HG03520 (cell line): ENCODE measurements at regions not wholly inside any gene's neighbourhood (a gene's known extent, or its start where the extent isn't known, plus 50 kb on each side); places are given as distances from the start of the nearest gene placed in this dataset.
A peak's percentile ranks its signal among the peaks of the same experiment; 100 is the strongest.
"Not testable (repeated sequence)": the region's sequence is repeated elsewhere in the genome, so short reads cannot be mapped to it uniquely, and the experiment has no call there.

Experiments
- ATAC-seq: cut with Tn5 transposase; IDR thresholded peaks from one replicate; pipeline ENCODE4 v1.9.1; 2021; ENCODE audit warnings: mild to moderate bottlenecking, moderate library complexity; ENCODE audit not compliant: unreplicated experiment

GRCh38 chr12:29029484-29029883 is 119.6 kb upstream of the FAR2 start:
- ATAC-seq: not testable (repeated sequence)

- no peak for ATAC-seq
Measured at GRCh38 chr12:29030006-29030405, 119.1 kb upstream of the FAR2 start.

DNA sequence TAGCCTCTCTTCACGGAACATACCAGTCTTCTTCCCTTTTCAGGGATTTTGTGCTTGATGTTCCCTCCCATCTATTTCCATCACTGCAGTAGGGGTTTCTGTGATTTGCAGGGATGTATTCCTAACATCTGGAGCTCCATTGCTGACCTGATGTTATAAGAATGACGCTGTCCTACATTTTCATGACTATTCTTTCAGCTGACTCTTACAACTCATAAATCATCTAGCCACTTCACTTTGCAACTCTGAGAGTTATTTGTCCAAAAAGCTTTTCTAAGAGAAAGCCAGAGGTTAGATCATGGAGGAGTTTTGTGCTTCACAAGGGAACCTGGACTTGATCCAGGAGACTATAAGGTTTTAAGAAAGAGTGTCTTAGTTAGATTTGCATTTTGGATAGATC is 116.6 kb upstream of the FAR2 start:
- no peak for ATAC-seq

- no peak for ATAC-seq
Measured at GRCh38 chr12:29033519-29033918, 115.6 kb upstream of the FAR2 start.

GRCh38 chr12:29035112-29035511 is 114.0 kb upstream of the FAR2 start:
- no peak for ATAC-seq

GRCh38 chr12:29039013-29039412 is 110.1 kb upstream of the FAR2 start:
- ATAC-seq: no peak

- no peak for ATAC-seq
Measured at GRCh38 chr12:29041621-29042020, 107.5 kb upstream of the FAR2 start.

GRCh38 chr12:29043069-29043468 is 106.0 kb upstream of the FAR2 start:
- no peak for ATAC-seq

DNA sequence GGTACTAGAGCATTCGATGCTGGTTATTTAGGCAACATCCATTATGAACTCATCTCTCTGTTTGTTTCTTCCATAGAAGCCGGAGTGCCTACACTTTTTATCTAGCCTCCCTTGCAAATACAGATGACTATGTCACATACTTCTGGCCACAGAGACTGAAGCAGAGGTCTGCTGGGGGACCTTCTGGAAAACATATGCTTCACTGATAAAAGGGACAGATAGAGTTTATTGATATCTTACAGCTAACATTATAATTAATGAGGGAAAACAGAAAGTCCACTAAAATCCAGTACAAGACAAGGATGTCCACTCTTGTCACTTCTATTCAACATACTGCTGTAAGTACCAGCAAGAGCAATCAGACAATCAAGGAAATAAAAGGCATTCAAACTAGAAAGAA is 104.3 kb upstream of the FAR2 start:
- ATAC-seq: no peak

DNA sequence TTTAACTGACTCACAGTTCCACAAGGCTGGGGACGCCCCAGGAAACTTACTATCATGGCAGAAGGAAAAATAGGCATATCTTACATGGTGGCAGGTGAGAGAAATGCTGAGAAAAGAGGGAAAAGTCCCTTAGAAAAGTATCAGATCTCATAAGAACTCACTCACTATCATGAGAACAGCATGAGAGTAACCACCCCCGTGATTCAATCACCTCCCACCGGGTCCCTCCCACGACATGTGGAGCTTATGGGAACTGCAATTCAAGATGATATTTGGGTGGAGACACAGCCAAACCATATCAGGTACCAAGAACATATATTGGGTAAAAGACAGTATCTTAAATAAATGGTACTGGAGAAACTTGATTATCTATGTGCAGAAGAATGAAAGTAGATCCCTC is 100.3 kb upstream of the FAR2 start:
- ATAC-seq: no peak

DNA sequence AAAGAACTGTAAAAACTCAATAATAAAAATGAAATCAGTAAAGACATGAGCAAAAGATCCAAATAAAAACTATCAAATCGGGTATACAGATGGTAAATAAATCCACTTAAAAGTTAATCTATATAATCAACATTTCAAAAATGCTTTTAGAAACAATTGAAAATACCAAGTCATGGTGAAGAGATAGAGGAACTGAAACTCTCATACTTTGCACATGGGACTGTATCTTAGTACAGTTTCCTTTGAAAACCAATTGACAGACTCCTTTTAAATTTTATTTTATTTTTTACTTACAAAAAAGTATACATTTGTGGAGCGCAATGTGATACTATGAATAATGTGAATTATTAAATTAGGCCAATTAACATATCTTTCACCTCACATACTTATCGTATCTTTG is 98.6 kb upstream of the FAR2 start:
- ATAC-seq: peak; percentile 56

DNA sequence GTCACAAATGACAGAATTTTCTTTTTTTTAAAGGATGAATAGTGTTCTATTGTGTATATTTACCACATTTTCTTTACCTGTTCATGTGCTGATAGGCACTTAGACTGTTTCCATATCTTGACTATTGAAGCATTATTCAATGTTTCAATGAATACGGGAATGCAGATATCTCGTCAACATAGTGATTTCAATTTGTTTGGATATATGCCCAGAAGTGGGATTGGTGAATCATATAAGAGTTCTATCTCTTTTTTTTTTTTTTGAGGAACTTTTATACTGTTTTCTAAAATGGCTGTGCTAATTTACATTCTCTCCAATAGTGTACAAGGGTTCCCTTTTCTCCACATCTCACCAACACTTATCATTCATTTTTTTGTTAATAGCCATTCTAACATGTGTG is 97.9 kb upstream of the FAR2 start:
- no peak for ATAC-seq

DNA sequence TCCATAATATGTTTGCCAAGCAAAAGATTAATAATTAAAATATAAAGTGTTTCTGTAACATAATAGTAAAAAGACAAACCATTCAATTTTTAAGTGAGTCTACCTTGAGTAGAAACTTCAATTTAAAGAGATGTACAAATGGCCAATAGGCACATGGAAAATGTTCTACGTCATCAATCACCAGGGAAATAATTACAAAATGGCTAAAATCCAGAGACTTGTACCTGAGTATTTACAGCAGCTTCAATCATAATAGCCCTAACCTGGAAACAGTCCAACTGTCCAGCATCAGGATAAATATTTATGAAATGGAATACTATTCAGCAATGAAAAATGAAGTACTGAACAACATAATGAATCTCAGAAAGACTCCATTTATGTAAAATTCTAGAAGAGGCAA is 95.5 kb upstream of the FAR2 start:
- ATAC-seq: peak; percentile 86

DNA sequence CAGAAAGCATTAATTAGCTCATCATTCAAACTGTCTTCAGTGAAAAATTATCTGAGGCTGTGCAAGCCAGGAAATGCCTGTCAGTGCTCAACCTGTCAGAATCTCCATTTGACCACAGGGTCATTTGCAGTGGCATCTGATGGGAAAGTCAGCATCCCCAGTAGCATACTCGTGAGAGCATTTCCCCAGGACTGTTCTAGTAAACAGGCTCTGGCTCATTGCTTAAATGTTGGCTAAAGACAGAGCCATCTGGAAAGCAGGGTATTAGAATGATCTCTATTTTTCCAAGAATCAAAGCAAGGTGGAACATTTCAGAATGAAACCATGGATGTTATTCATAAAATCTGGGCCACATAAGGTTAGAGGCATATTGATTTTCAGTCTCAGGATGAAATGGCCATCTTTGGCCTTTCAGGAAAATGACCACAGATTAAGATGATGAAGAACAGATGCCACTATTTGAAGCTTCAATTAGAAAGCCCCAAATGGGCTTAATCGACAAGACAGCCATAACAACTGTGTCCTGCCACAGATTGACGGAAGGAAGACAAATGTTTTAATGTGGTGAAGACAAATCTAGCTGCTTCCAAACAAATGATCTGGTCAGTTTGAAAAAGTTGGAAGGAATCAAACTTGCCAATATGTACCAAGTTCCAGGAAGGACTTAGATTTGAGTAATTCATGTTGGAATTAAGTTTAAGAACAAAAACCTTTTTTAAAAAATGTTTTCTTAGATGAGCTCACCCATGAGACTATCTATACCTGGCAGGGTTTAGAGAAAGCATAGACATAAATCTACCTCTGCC is 94.0 kb upstream of the FAR2 start:
- ATAC-seq: no peak

DNA sequence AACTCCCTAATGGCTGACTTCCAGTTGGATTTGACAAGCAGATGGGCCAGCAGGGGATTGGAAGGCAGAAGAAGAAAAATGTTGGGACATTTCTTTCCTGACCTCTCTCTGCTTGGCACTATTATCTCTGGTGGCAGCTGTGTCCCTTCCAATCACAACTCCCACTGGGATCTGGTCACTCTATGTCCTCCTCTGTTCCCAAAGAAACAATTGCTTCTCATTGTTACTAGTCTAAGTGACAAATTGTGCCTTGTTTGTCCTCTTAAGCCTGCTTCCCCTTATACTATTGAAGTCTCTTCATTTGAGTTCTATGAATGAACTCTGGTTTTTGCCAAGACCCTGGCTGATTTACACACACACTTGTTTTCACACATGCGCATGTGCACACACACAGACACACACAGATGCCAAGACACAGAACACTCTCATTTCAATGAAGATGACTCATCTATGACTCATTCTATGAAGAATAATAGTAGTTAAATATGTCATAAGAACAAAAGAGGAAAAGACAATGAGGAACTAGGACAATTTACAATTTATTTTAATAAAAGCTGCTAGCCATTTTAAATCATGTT is 83.0 kb upstream of the FAR2 start:
- ATAC-seq: peak; percentile 71

DNA sequence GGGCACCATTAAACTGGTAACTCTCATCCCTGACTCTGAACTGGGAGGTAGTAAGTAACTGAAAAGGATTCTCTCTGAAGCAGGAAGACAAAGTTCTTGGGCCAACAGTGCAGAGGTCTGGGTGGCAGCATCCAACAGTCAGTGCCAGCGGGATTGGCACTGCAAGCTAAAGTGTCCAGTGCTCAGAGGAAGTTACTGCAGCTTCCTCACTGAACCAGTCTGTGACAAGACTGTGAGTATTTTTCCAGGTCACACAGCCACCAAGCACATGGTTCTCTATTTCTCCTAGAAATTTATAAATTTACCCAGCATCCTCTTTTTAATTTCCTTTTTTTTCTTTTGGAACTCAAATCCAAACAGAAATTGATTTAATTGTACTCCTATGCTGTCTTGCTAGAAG is 81.6 kb upstream of the FAR2 start:
- ATAC-seq: no peak

- ATAC-seq: no peak
Measured at GRCh38 chr12:29070309-29070708, 78.8 kb upstream of the FAR2 start.

DNA sequence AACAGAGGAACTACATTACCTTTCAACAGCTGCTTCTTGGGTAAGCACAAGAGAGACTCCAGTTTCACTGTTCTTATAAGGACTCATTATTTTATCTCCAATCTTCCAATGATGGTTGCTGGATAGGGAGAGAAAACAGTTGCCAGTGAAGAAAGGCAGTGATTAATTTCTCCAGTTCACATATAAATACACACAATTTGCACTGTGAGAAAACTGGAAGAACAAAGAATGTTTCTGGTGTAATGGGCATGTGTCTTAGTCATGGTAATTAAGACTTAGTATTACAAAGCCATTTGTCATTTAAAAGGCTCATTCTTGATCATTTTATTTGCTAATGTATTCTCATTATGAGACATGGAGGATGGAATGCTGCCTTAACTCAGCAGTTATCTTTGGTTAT is 78.0 kb upstream of the FAR2 start:
- ATAC-seq: no peak

- ATAC-seq: no peak
Measured at GRCh38 chr12:29072631-29073030, 76.4 kb upstream of the FAR2 start.

DNA sequence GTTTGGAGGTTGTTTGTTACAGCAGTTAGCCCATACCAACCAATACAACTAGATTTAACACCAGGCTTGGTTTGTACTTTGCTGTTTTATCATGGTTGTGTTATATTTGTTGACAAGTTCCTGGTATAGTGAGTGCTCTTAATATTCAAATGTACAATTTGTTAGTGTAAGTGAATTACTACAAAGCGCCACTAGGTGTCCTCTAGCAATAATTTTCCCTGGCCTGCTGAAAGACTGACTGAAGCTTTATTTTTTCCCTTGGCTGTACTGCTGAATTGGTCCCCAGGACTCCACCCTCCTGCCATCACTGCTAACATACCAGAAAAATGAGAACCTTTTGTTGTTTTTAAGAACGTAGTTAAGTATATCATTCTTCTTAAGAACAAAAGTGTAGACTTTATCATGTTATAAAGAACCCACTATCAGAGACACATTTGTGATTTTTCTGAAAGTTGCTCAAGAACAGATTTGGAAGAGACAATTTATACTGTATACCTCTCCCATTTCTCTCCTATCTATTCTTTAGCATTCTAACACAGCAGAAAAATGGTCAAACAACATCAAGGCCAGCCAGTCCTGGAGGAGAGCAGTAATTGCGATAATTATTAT is 75.3 kb upstream of the FAR2 start:
- ATAC-seq: peak; percentile 76

DNA sequence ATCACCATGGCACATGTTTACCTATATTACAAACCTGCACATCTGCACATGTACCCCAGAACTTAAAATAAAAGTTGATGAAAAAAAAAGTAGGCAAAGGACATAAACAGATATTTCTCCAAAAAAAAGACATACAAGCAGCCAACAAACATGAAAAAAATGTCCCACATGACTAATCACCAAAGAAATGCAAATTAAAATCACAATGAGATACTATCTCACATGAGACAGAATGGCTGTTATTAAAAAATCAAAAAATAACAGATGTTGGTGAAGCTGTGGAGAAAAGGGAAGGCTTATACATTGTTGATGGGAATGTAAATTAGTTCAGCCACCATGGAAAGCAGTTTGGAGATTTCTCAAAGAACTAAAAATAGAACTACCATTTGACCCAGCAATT is 68.0 kb upstream of the FAR2 start:
- ATAC-seq: no peak

DNA sequence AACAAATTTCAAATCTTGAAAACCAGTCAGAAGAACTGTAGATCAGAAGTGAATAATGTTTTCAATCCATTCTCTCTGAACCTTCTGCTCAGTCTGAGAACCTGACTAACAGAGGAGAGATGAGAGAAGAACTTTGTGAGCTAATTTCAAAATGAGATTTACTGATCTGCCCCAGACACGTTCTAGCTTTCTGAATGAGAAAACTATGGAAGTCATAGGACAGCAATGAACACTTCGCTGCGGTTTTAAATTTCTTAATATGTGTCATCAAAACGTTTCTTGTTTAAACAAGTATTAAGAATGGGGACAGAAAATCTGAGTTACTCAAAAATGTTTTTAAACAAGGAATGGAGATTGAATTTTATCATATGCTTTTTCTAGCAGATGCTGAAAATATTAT is 66.6 kb upstream of the FAR2 start:
- ATAC-seq: peak; percentile 73
